OCI-LY7 (cell line): ENCODE measurements at regions not wholly inside any gene's neighbourhood (a gene's known extent, or its start where the extent isn't known, plus 50 kb on each side); places are given as distances from the start of the nearest gene placed in this dataset.

Experiments used
- BruUV-seq: library from RNA; stranded (reverse); fragments of 400-500 nt; replicated peaks from 2 replicates; lab custom pipeline; 2021; lab: Mats Ljungman, UMichigan
- CTCF ChIA-PET: fragments of 300-600 bp; sonication (Branson Sonifier 250); formaldehyde crosslinking; loops from one replicate; lab custom pipeline; 2022; ENCODE audit warnings: antibody characterized with exemption; ENCODE audit not compliant: unreplicated experiment; lab: Charles Lee
- POLR2A ChIA-PET: fragments of 300-600 bp; sonication (Branson Sonifier 250); formaldehyde crosslinking; loops from one replicate; lab custom pipeline; 2022; ENCODE audit warnings: antibody characterized with exemption; lab: Charles Lee
- DNase-seq: peaks from one replicate; pipeline ENCODE4 v3.0.0-alpha.2; 2015; ENCODE audit warnings: low spot score
- H2AFZ ChIP-seq: fragments of 200-600 bp; sonication (generic), shearing (Covaris generic); 2 replicates; pipeline ENCODE4 v1.6.1; 2014; ENCODE audit warnings: mild to moderate bottlenecking, antibody characterized with exemption, low read length, moderate library complexity
- H3K27ac ChIP-seq: fragments of 200-600 bp; sonication (generic); 2 replicates; pipeline ENCODE4 v1.5.1; 2014; ENCODE audit warnings: mixed run types, low read depth, mild to moderate bottlenecking, moderate library complexity, low read length, inconsistent platforms; ENCODE audit not compliant: poor library complexity, severe bottlenecking
- H3K36me3 ChIP-seq: fragments of 200-600 bp; sonication (generic); 2 replicates; pipeline ENCODE4 v1.6.1; 2014; ENCODE audit warnings: mild to moderate bottlenecking, antibody characterized with exemption, low read length, moderate library complexity, mixed read lengths; ENCODE audit not compliant: insufficient read depth
- H3K4me1 ChIP-seq: fragments of 200-600 bp; sonication (generic); 2 replicates; pipeline ENCODE4 v1.5.1; 2014; ENCODE audit warnings: mild to moderate bottlenecking, low read length; ENCODE audit not compliant: insufficient read depth, poor library complexity, severe bottlenecking
- H3K4me2 ChIP-seq: fragments of 200-600 bp; sonication (generic); 2 replicates; pipeline ENCODE4 v1.6.1; 2014; ENCODE audit warnings: mild to moderate bottlenecking, low read length
- H3K4me3 ChIP-seq: fragments of 200-600 bp; sonication (generic); 2 replicates; pipeline ENCODE4 v1.5.1; 2014; ENCODE audit warnings: mild to moderate bottlenecking, low read depth, low read length; ENCODE audit not compliant: poor library complexity, severe bottlenecking
- H3K79me2 ChIP-seq: fragments of 200-600 bp; sonication (generic); 2 replicates; pipeline ENCODE4 v1.6.1; 2016; ENCODE audit warnings: low read depth, mild to moderate bottlenecking, low read length, moderate library complexity, mixed read lengths; ENCODE audit not compliant: insufficient read depth
- H3K9me2 ChIP-seq: fragments of 200-600 bp; sonication (generic); 2 replicates; pipeline ENCODE4 v1.6.1; 2016; ENCODE audit warnings: mild to moderate bottlenecking, low read length, mixed read lengths; ENCODE audit not compliant: insufficient read depth
- H3K9me3 ChIP-seq: fragments of 200-600 bp; sonication (generic); 2 replicates; pipeline ENCODE4 v1.6.1; 2014; ENCODE audit warnings: mild to moderate bottlenecking, mixed run types, low read length, mixed read lengths
- H4K20me1 ChIP-seq: fragments of 200-600 bp; sonication (generic); 2 replicates; pipeline ENCODE4 v1.6.1; 2014; ENCODE audit warnings: mild to moderate bottlenecking, antibody characterized with exemption, low read length, moderate library complexity, mixed read lengths; ENCODE audit not compliant: insufficient read depth
- CTCF ChIP-seq: fragments of 200-600 bp; sonication (generic); conservative IDR thresholded peaks from 2 replicates; pipeline ENCODE4 v1.5.1; 2014; ENCODE audit warnings: mild to moderate bottlenecking, antibody characterized with exemption, low read length, moderate library complexity, mixed read lengths
- EZH2phosphoT487 ChIP-seq: fragments of 200-600 bp; sonication (generic); IDR thresholded peaks from 2 replicates; pipeline ENCODE4 v1.6.1; 2018; ENCODE audit warnings: low read depth, borderline replicate concordance, mild to moderate bottlenecking, mixed run types, antibody characterized with exemption, low read length, moderate library complexity, mixed read lengths
- intact Hi-C: fragments of 100-400 bp; cut with micrococcal nuclease; formaldehyde crosslinking; loops from one replicate; pipeline ENCODE4 v1.10.0; 2022; ENCODE audit not compliant: unreplicated experiment

DNA sequence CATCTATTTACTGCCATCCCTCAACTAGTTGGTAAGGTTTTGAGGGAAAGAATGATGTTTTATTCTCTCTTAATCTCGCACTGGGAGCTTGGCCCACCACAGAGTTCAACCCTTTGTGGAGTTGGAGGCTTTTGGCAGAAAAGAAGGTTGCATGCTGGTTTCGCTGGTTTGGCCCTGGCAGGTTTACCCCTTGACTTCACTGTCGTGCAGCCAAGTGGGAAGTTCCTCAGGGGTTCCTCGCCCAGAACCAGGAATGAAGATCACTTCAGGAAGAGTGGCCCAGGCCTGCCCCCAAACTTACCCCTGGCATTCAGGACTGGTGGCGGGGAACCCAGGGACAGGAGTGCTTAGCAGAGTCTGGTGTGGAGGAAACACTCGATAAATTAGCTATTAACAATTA lies 103.1 kb upstream of the LYZL2 start:
- Histone ChIP-seq H4K20me1 (no peaks in the 10 kb centered on the region), H3K9me2 (no peaks in the 10 kb centered on the region), H3K4me2 (no peak overlapping the region), H3K36me3 (no peaks in the 10 kb centered on the region), H3K4me1 (peaks cover under 1% of the 10 kb centered on the region), H2AFZ (no peak overlapping the region), H3K27ac (no peak overlapping the region), H3K79me2 (no peaks in the 10 kb centered on the region), H3K9me3 (no peaks in the 10 kb centered on the region), H3K4me3 (no peak overlapping the region)
- intact Hi-C loops = no loop called here
- POLR2A ChIA-PET = no interaction called here
- TF ChIP-seq CTCF (no peak), EZH2phosphoT487 (no peak)
- BruUV-seq = no TSS peak
- CTCF ChIA-PET = no interaction called here
- DNase-seq = no peak

DNA sequence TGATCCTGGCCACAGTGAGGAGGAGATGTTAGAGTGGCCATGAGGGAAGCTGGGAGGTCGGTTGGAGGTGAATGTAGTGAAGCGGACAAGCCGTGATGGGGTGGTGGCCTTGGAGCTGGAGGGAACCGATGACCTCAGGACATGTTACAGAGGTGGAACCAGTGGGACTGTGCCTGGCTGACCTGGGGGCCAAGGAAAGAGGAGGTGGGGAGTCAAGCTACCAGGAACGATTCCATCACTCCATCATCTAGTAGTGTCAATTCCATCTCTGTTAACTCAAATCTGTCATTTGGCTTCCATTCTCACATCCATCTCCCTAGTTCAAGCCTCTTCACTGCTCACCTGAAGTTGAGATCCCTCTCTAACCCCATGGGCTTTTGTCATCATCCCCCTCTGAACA lies 102.4 kb upstream of the LYZL2 start:
- Histone ChIP-seq H2AFZ (no peak overlapping the region), H3K4me1 (peaks cover 6% of the 10 kb centered on the region), H3K27ac (no peak overlapping the region), H3K9me3 (no peaks in the 10 kb centered on the region), H3K36me3 (no peaks in the 10 kb centered on the region), H3K4me2 (no peak overlapping the region), H3K4me3 (no peak overlapping the region), H3K9me2 (no peaks in the 10 kb centered on the region), H3K79me2 (no peaks in the 10 kb centered on the region), H4K20me1 (no peaks in the 10 kb centered on the region)
- DNase-seq = no peak
- BruUV-seq = no TSS peak
- intact Hi-C loops = no loop called here
- CTCF ChIA-PET = no interaction called here
- POLR2A ChIA-PET = no interaction called here
- TF ChIP-seq EZH2phosphoT487 = no peak
- no peak for TF ChIP-seq CTCF

DNA sequence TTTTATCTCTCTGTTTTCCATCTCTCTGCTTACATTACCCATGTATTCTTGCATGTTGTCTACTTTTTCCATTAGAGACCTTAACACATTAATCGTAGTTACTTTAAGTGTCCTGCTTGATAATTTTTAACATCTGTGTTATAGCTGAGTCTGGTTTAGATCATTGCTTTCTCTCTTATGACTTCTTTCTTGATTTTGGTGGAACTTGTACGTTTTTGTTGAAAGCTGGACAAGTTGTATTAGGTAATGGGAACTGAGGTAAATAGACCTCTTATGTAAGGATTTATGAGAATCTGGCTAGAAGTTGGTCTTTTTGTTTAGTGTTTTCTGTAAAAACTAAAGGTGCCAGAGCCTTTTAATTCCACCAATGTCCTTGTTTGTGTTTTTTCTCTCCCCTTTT lies 100.8 kb upstream of the LYZL2 start:
- Histone ChIP-seq H3K4me2 (no peak overlapping the region), H3K4me1 (peaks cover 12% of the 10 kb centered on the region), H3K9me2 (no peaks in the 10 kb centered on the region), H3K36me3 (no peaks in the 10 kb centered on the region), H3K79me2 (no peaks in the 10 kb centered on the region), H3K9me3 (no peaks in the 10 kb centered on the region), H3K4me3 (no peak overlapping the region), H2AFZ (no peak overlapping the region), H4K20me1 (no peaks in the 10 kb centered on the region), H3K27ac (no peak overlapping the region)
- intact Hi-C loops = no loop called here
- ChIA-PET POLR2A (interaction anchor here (1.2 kb wide), 2 partner anchors 9 to 12 kb away, joined by 3 read pairs; no protein-coding TSS in a partner anchor), CTCF (no interaction called here)
- no peak for DNase-seq
- no peak for TF ChIP-seq CTCF
- TF ChIP-seq EZH2phosphoT487 = no peak
- no TSS peak for BruUV-seq
